Heart right ventricle (tissue), 16 donors: ENCODE measurements at regions not wholly inside any gene's neighbourhood (a gene's known extent, or its start where the extent isn't known, plus 50 kb on each side); places are given as distances from the start of the nearest gene placed in this dataset.
A peak's percentile ranks its signal among the peaks of the same experiment; 100 is the strongest.
"Not testable (repeated sequence)": the region's sequence is repeated elsewhere in the genome, so short reads cannot be mapped to it uniquely, and the experiment has no call there.

ENCODE experiments used
- ATAC-seq, 8 donors: fragments of 200-7000 bp; cut with Tn5 transposase; one replicate each; pipeline ENCODE4 v1.9.1; 2020; ENCODE audit warnings: mild to moderate bottlenecking in 8 of 8, moderate library complexity in 8 of 8, moderate number of reproducible peaks in 1 of 8
- DNase-seq, 2 donors: peaks; one replicate each; pipeline ENCODE4 v3.0.0-alpha.2; 2020
- H3K27ac ChIP-seq, 10 donors: fragments of 200-600 bp; sonication (generic) in 2 of 10; one replicate each; pipeline versions ENCODE4 v1.5.0 to v1.8.0; 2020 to 2022; ENCODE audit warnings: mild to moderate bottlenecking in 3 of 10
- H3K27me3 ChIP-seq, 7 donors: fragments of 200-600 bp; one replicate each; pipeline ENCODE4 v1.8.0; 2021 to 2022; ENCODE audit warnings: mild to moderate bottlenecking in 2 of 7
- H3K36me3 ChIP-seq, 9 donors: fragments of 200-600 bp; sonication (generic) in 1 of 9; one replicate each; pipeline versions ENCODE4 v1.5.0 to v1.8.0; 2020 to 2022; ENCODE audit warnings: mild to moderate bottlenecking in 2 of 9
- H3K4me1 ChIP-seq, 9 donors: fragments of 200-600 bp; sonication (generic) in 1 of 9; one replicate each; pipeline versions ENCODE4 v1.5.0 to v1.8.0; 2020 to 2022; ENCODE audit warnings: mild to moderate bottlenecking in 4 of 9
- H3K4me3 ChIP-seq, 10 donors: fragments of 200-600 bp; sonication (generic) in 2 of 10; one replicate each; pipeline versions ENCODE4 v1.5.0 to v1.8.0; 2020 to 2022; ENCODE audit warnings: mild to moderate bottlenecking in 7 of 10, moderate library complexity in 2 of 10
- H3K9me3 ChIP-seq, 11 donors: fragments of 200-600 bp in 10 of 11; sonication (generic) in 2 of 11; one replicate each; pipeline versions ENCODE4 v1.5.0 to v1.8.0; 2013 to 2022; ENCODE audit warnings: mild to moderate bottlenecking in 2 of 11, control low read depth in 1 of 11, moderate library complexity in 1 of 11
- CTCF ChIP-seq, 9 donors: fragments of 200-600 bp; sonication (generic) in 2 of 9; IDR thresholded peaks; one replicate each; pipeline versions ENCODE4 v1.5.0 to v1.8.0; 2021 to 2022; ENCODE audit warnings: antibody characterized with exemption in 9 of 9, mild to moderate bottlenecking in 5 of 9, moderate library complexity in 1 of 9
- WGBS, 2 donors: extraction: QIAGEN DNeasy Blood & Tissue Kit; methylation state at CpG; one replicate each; pipeline ENCODE4 v1.1.7; 2013; ENCODE audit warnings: inconsistent platforms in 1 of 2; 5-methylcytosine and 5-hydroxymethylcytosine counted together
- intact Hi-C, 10 donors: fragments of 100-400 bp; cut with DNase I; formaldehyde crosslinking; loops; one replicate each; pipeline versions ENCODE4 v1.11.1 to v1.14.2; 2022
- donor health status: Arrhythmogenic right ventricular cardiomyopathy.
- donor health status: ischemic (EF 13 %, LVEDD 7.1; RV severe dilation, severe dysfunction).
- donor health status: healthy with polysubstance abuse.
- donor health status: DM: no; HTN: yes; CAD: no.
- donor health status: DM: no; HTN: no; CAD: no.
- donor health status: ischemic (EF 25% LVEDD 6.9; RV normal size, moderate dysfunction).
- donor health status: ischemic (EF 25% LVEDD 5.7; RV mildly dilated, moderate dysfunction).
- donor health status: healthy.
- donor health status: DM: yes; HTN: yes; CAD: no.
- donor health status: Ischemic cardiomyopathy.
- donor health status: ischemic (EF 35%, LVEDD 5.7; RV mildly dilated, moderate dysfunction).
- donor health status: nonischemic (EF 11% LVEDD 7.7; RV severe dilation, severe dysfunction).
- donor health status: DM: yes; HTN: yes; CAD: no.
- donor health status: PGD.
- donor health status: ischemic (EF 29% LVEDD 5.4; RV normal size, mild dysfunction).
- donor health status: nonischemic (EF 23%, LVEDD 6.1; RV moderate dilation, normal function).

- H3K27ac ChIP-seq, intact Hi-C loops, H3K4me3 ChIP-seq, H3K36me3 ChIP-seq, ATAC-seq, DNase-seq, H3K4me1 ChIP-seq: not testable (repeated sequence)
- Histone ChIP-seq H3K9me3 (peaks cover 0 to 10% (median 0%) of the 10 kb centered on the region in 11 donors), H3K27me3 (peaks cover 0 to 40% (median 14%) of the 10 kb centered on the region in 7 donors)
- WGBS, 2 donors = 88 to 100% methylated on average over 2 of the region's 6 CpGs
Observed at GRCh38 chr2:85969367-85969766, 80.6 kb upstream of the ST3GAL5 start.

GRCh38 chr2:85965770-85966169, 77.0 kb upstream of the ST3GAL5 start:
- WGBS, 2 donors = 0 to 52% methylated on average over 1 of the region's 2 CpGs
- not testable (repeated sequence) for ATAC-seq

GRCh38 chr2:85963747-85964418, 75.1 kb upstream of the ST3GAL5 start:
- 90 to 94% methylated on average over 16 of the region's 16 CpGs for WGBS, 2 donors
- intact Hi-C loops, ATAC-seq, H3K36me3 ChIP-seq, H3K4me3 ChIP-seq, H3K27ac ChIP-seq, DNase-seq: not testable (repeated sequence)
- peaks cover 0 to 13% (median 5%) of the 10 kb centered on the region in 7 donors for H3K27me3 ChIP-seq
- peaks cover 0 to 11% (median 3%) of the 10 kb centered on the region in 9 donors for H3K4me1 ChIP-seq
- H3K9me3 ChIP-seq = peaks cover 0 to 10% (median 0%) of the 10 kb centered on the region in 11 donors

More at GRCh38 chr2:85965770-85966169, 77.0 kb upstream of the ST3GAL5 start:
- H3K4me1 ChIP-seq, DNase-seq, intact Hi-C loops, H3K4me3 ChIP-seq, H3K36me3 ChIP-seq, H3K27ac ChIP-seq: not testable (repeated sequence)
- Histone ChIP-seq H3K27me3 (peaks cover 0 to 16% (median 5%) of the 10 kb centered on the region in 7 donors), H3K9me3 (peaks cover 0 to 10% (median 0%) of the 10 kb centered on the region in 11 donors)

GRCh38 chr2:85963068-85963467, 74.3 kb upstream of the ST3GAL5 start:
- intact Hi-C loops = no loop called here
- no peak for ATAC-seq
- H3K27me3 ChIP-seq = peaks cover 0 to 13% (median 5%) of the 10 kb centered on the region in 7 donors
- TF ChIP-seq CTCF (IDR thresholded peaks at IDR 0.05) = no peak
- no peak for DNase-seq
- no peaks in the 10 kb centered on the region for H3K36me3 ChIP-seq
- peaks cover 0 to 17% (median 4%) of the 10 kb centered on the region in 9 donors for H3K4me1 ChIP-seq
- no peak overlapping the region for H3K4me3 ChIP-seq
- no peak overlapping the region for H3K27ac ChIP-seq
- WGBS, 2 donors = 95 to 97% methylated on average over 4 of the region's 4 CpGs
- H3K9me3 ChIP-seq = peaks cover 0 to 10% (median 0%) of the 10 kb centered on the region in 11 donors

GRCh38 chr2:85961754-85962153, 73.0 kb upstream of the ST3GAL5 start:
- ATAC-seq = no peak
- H3K4me1 ChIP-seq = peaks cover 0 to 17% (median 4%) of the 10 kb centered on the region in 9 donors
- peaks cover 0 to 10% (median 0%) of the 10 kb centered on the region in 11 donors for H3K9me3 ChIP-seq
- H3K4me3 ChIP-seq = no peak overlapping the region
- no peak for TF ChIP-seq CTCF (IDR thresholded peaks at IDR 0.05)
- DNase-seq = no peak
- intact Hi-C loops = no loop called here
- no peaks in the 10 kb centered on the region for H3K36me3 ChIP-seq
- no peak overlapping the region for H3K27ac ChIP-seq
- peaks cover 0 to 13% (median 5%) of the 10 kb centered on the region in 7 donors for H3K27me3 ChIP-seq
- WGBS, 2 donors = 93 to 97% methylated on average over 2 of the region's 2 CpGs

GRCh38 chr2:85961053-85961452, 72.3 kb upstream of the ST3GAL5 start:
- intact Hi-C loops = no loop called here
- no peaks in the 10 kb centered on the region for H3K36me3 ChIP-seq
- H3K4me3 ChIP-seq = no peak overlapping the region
- no peak overlapping the region for H3K27ac ChIP-seq
- peaks cover 0 to 9% (median 0%) of the 10 kb centered on the region in 11 donors for H3K9me3 ChIP-seq
- H3K4me1 ChIP-seq = peaks cover 0 to 17% (median 4%) of the 10 kb centered on the region in 9 donors
- no peak for TF ChIP-seq CTCF (IDR thresholded peaks at IDR 0.05)
- peaks cover 0 to 13% (median 5%) of the 10 kb centered on the region in 7 donors for H3K27me3 ChIP-seq
- ATAC-seq (peak in 1 of 8 donors; percentile 17), DNase-seq (no peak)
- 98 to 100% methylated on average over 2 of the region's 2 CpGs for WGBS, 2 donors
